HG03135 (cell line): ENCODE measurements at regions not wholly inside any gene's neighbourhood (a gene's known extent, or its start where the extent isn't known, plus 50 kb on each side); places are given as distances from the start of the nearest gene placed in this dataset.
"Not testable (repeated sequence)": the region's sequence is repeated elsewhere in the genome, so short reads cannot be mapped to it uniquely, and the experiment has no call there.

Source experiments
- ATAC-seq: cut with Tn5 transposase; IDR thresholded peaks from one replicate; pipeline ENCODE4 v1.9.1; 2021; ENCODE audit warnings: mild to moderate bottlenecking, moderate library complexity; ENCODE audit not compliant: unreplicated experiment

- ATAC-seq: no peak
Measured at GRCh38 chr5:82663225-82663624, 385.1 kb upstream of the RPS23 start.

- ATAC-seq: no peak
Measured at GRCh38 chr5:82662340-82662739, 384.2 kb upstream of the RPS23 start.

- ATAC-seq: no peak
Measured at GRCh38 chr5:82661933-82662332, 383.8 kb upstream of the RPS23 start.

- no peak for ATAC-seq
Measured at GRCh38 chr5:82661462-82661861, 383.3 kb upstream of the RPS23 start.

- ATAC-seq: no peak
Measured at GRCh38 chr5:82659115-82659514, 381.0 kb upstream of the RPS23 start.

GRCh38 chr5:82657033-82657699 lies 379.0 kb upstream of the RPS23 start:
- ATAC-seq: no peak

GRCh38 chr5:82656341-82656761 lies 378.2 kb upstream of the RPS23 start:
- ATAC-seq: no peak

GRCh38 chr5:82655078-82655477 lies 376.9 kb upstream of the RPS23 start:
- ATAC-seq: no peak

GRCh38 chr5:82649943-82650342 lies 371.8 kb upstream of the RPS23 start:
- ATAC-seq: no peak

- ATAC-seq: no peak
Measured at GRCh38 chr5:82644766-82645165, 366.6 kb upstream of the RPS23 start.

- ATAC-seq: no peak
Measured at GRCh38 chr5:82644229-82644628, 366.1 kb upstream of the RPS23 start.

- ATAC-seq: no peak
Measured at GRCh38 chr5:82642313-82642712, 364.2 kb upstream of the RPS23 start.

- ATAC-seq: peak; percentile 71
Measured at GRCh38 chr5:82641331-82642003, 363.3 kb upstream of the RPS23 start.

GRCh38 chr5:82640916-82641315 lies 362.8 kb upstream of the RPS23 start:
- no peak for ATAC-seq

GRCh38 chr5:82639393-82640144 lies 361.4 kb upstream of the RPS23 start:
- ATAC-seq: no peak

GRCh38 chr5:82636591-82636990 lies 358.4 kb upstream of the RPS23 start:
- ATAC-seq: no peak

GRCh38 chr5:82635561-82636288 lies 357.6 kb upstream of the RPS23 start:
- ATAC-seq: no peak

- ATAC-seq: no peak
Measured at GRCh38 chr5:82628364-82628910, 350.3 kb upstream of the RPS23 start.

GRCh38 chr5:82626905-82627591 lies 348.9 kb upstream of the RPS23 start:
- ATAC-seq: not testable (repeated sequence)

- ATAC-seq: not testable (repeated sequence)
Measured at GRCh38 chr5:82626012-82626411, 347.9 kb upstream of the RPS23 start.
